CD4-positive, alpha-beta T cell treated with Interleukin-17A for 1 hour (primary cell): ENCODE measurements at regions not wholly inside any gene's neighbourhood (a gene's known extent, or its start where the extent isn't known, plus 50 kb on each side); places are given as distances from the start of the nearest gene placed in this dataset.
A peak's percentile ranks its signal among the peaks of the same experiment; 100 is the strongest.

Source experiments
- DNase-seq: peaks from one replicate; pipeline ENCODE4 v3.0.0-alpha.2; 2020

GRCh38 chr6:56375806-56376205 lies 128.4 kb upstream of the COL21A1 start:
- DNase-seq: no peak

- no peak for DNase-seq
Observed at GRCh38 chr6:56374841-56375369, 127.5 kb upstream of the COL21A1 start.

GRCh38 chr6:56372406-56372995 lies 125.1 kb upstream of the COL21A1 start:
- DNase-seq: no peak

GRCh38 chr6:56370561-56371211 lies 123.3 kb upstream of the COL21A1 start:
- no peak for DNase-seq

- no peak for DNase-seq
Observed at GRCh38 chr6:56370127-56370540, 122.8 kb upstream of the COL21A1 start.

GRCh38 chr6:56368491-56368890 lies 121.1 kb upstream of the COL21A1 start:
- no peak for DNase-seq

GRCh38 chr6:56366141-56366852 lies 118.9 kb upstream of the COL21A1 start:
- no peak for DNase-seq

- DNase-seq: no peak
Observed at GRCh38 chr6:56364827-56365339, 117.5 kb upstream of the COL21A1 start.

- no peak for DNase-seq
Observed at GRCh38 chr6:56364431-56364826, 117.0 kb upstream of the COL21A1 start.

GRCh38 chr6:56363796-56364430 lies 116.5 kb upstream of the COL21A1 start:
- DNase-seq: no peak

- DNase-seq: no peak
Observed at GRCh38 chr6:56361812-56362211, 114.4 kb upstream of the COL21A1 start.

- peak; percentile 62 for DNase-seq
Observed at GRCh38 chr6:56359201-56359899, 112.0 kb upstream of the COL21A1 start.

GRCh38 chr6:56357616-56358373 lies 110.4 kb upstream of the COL21A1 start:
- DNase-seq: no peak

GRCh38 chr6:56356426-56356825 lies 109.0 kb upstream of the COL21A1 start:
- DNase-seq: no peak

GRCh38 chr6:56353860-56354259 lies 106.5 kb upstream of the COL21A1 start:
- no peak for DNase-seq

GRCh38 chr6:56350628-56351260 lies 103.4 kb upstream of the COL21A1 start:
- no peak for DNase-seq

GRCh38 chr6:56349194-56349593 lies 101.8 kb upstream of the COL21A1 start:
- no peak for DNase-seq

- no peak for DNase-seq
Observed at GRCh38 chr6:56348578-56348977, 101.2 kb upstream of the COL21A1 start.

- DNase-seq: no peak
Observed at GRCh38 chr6:56347526-56347925, 100.1 kb upstream of the COL21A1 start.

GRCh38 chr6:56346958-56347357 lies 99.6 kb upstream of the COL21A1 start:
- DNase-seq: no peak

GRCh38 chr6:56345376-56345995 lies 98.1 kb upstream of the COL21A1 start:
- DNase-seq: no peak
